PC-3 (cell line): ENCODE measurements at regions not wholly inside any gene's neighbourhood (a gene's known extent, or its start where the extent isn't known, plus 50 kb on each side); places are given as distances from the start of the nearest gene placed in this dataset.

Source experiments
- ATAC-seq: fragments of 200-7000 bp; cut with Tn5 transposase; 2 replicates; pipeline ENCODE4 v1.9.1; 2020; ENCODE audit warnings: mild to moderate bottlenecking, moderate library complexity
- BruUV-seq: library from RNA; stranded (reverse); fragments of 400-500 nt; replicated peaks from 2 replicates; lab custom pipeline; 2021; lab: Mats Ljungman, UMichigan
- CTCF ChIA-PET: fragments of 300-600 bp; sonication (Branson Sonifier 250); formaldehyde crosslinking; loops from one replicate; lab custom pipeline; 2022; ENCODE audit warnings: antibody characterized with exemption; lab: Charles Lee
- POLR2A ChIA-PET: fragments of 300-600 bp; sonication (Branson Sonifier 250); formaldehyde crosslinking; loops from one replicate; lab custom pipeline; 2022; ENCODE audit warnings: antibody characterized with exemption; ENCODE audit not compliant: unreplicated experiment; lab: Charles Lee
- DNase-seq: peaks from one replicate; pipeline ENCODE4 v3.0.0-alpha.2; 2015
- H2AFZ ChIP-seq: fragments of 300-600 bp; sonication (generic); 2 replicates; pipeline ENCODE4 v1.6.0; 2016; ENCODE audit warnings: antibody characterized with exemption, low read length
- H3F3A ChIP-seq: fragments of 300-600 bp; sonication (generic); one replicate; pipeline ENCODE4 v1.6.0; 2017; ENCODE audit warnings: antibody characterized with exemption, low read length, control low read depth, mild to moderate bottlenecking; ENCODE audit not compliant: unreplicated experiment
- H3K27ac ChIP-seq: fragments of 300-600 bp; sonication (generic); 2 replicates; pipeline ENCODE4 v1.5.1; 2016; ENCODE audit warnings: mild to moderate bottlenecking, low read length
- H3K27me3 ChIP-seq: fragments of 300-600 bp; sonication (generic); 2 replicates; pipeline ENCODE4 v1.6.1; 2016; ENCODE audit warnings: low read length, mixed read lengths
- H3K36me3 ChIP-seq: fragments of 300-600 bp; sonication (generic); 2 replicates; pipeline ENCODE4 v1.6.1; 2016; ENCODE audit warnings: low read depth, mixed run types, low read length, mixed read lengths
- H3K4me1 ChIP-seq: fragments of 300-600 bp; sonication (generic); 2 replicates; pipeline ENCODE4 v1.5.1; 2016; ENCODE audit warnings: low read length; ENCODE audit not compliant: insufficient read depth
- H3K4me2 ChIP-seq: fragments of 300-600 bp; sonication (generic); 2 replicates; pipeline ENCODE4 v1.6.0; 2016; ENCODE audit warnings: low read length
- H3K4me3 ChIP-seq: fragments of 300-600 bp; sonication (generic); 2 replicates; pipeline ENCODE4 v1.5.1; 2016; ENCODE audit warnings: mild to moderate bottlenecking, low read length, mixed read lengths
- H3K79me2 ChIP-seq: fragments of 300-600 bp; sonication (generic); 2 replicates; pipeline ENCODE4 v1.6.1; 2017; ENCODE audit warnings: low read length, mixed read lengths
- H3K9ac ChIP-seq: fragments of 300-600 bp; sonication (generic); 2 replicates; pipeline ENCODE4 v1.6.0; 2016; ENCODE audit warnings: mild to moderate bottlenecking, low read length
- H3K9me2 ChIP-seq: fragments of 300-600 bp; sonication (generic); replicated peaks from 2 replicates; pipeline ENCODE4 v1.6.1; 2016; ENCODE audit warnings: mixed run types, low read length, mixed read lengths
- H3K9me3 ChIP-seq: fragments of 300-600 bp; sonication (generic); 2 replicates; pipeline ENCODE4 v1.6.1; 2016; ENCODE audit warnings: low read length, mixed read lengths
- H4K20me1 ChIP-seq: fragments of 300-600 bp; sonication (generic); 2 replicates; pipeline ENCODE4 v1.6.1; 2016; ENCODE audit warnings: low read length, mixed read lengths
- CTCF ChIP-seq: fragments of 300-600 bp; sonication (generic); conservative IDR thresholded peaks from 2 replicates; pipeline ENCODE4 v1.5.1; 2017; ENCODE audit warnings: antibody characterized with exemption, low read depth, mild to moderate bottlenecking, low read length
- EZH2 ChIP-seq: fragments of 300-600 bp; sonication (generic); IDR thresholded peaks from one replicate; pipeline ENCODE4 v1.6.1; 2017; ENCODE audit warnings: antibody characterized with exemption, mild to moderate bottlenecking, low read length; ENCODE audit not compliant: unreplicated experiment
- EZH2phosphoT487 ChIP-seq: fragments of 300-600 bp; sonication (generic); IDR thresholded peaks from 2 replicates; pipeline ENCODE4 v1.6.1; 2018; ENCODE audit warnings: mild to moderate bottlenecking, antibody characterized with exemption, low read length, borderline replicate concordance
- intact Hi-C: fragments of 100-400 bp; cut with micrococcal nuclease; formaldehyde crosslinking; loops from 2 replicates; pipeline ENCODE4 v1.9.0; 2023

GRCh38 chr3:35198857-35199256, 440.5 kb upstream of the ARPP21 start:
- H3K9ac ChIP-seq: no peak overlapping the region
- no peak overlapping the region for H3K4me3 ChIP-seq
- intact Hi-C loops: no loop called here
- no peaks in the 10 kb centered on the region for H3F3A ChIP-seq
- H3K79me2 ChIP-seq: no peaks in the 10 kb centered on the region
- H3K9me2 ChIP-seq: no peaks in the 10 kb centered on the region
- H4K20me1 ChIP-seq: no peaks in the 10 kb centered on the region
- no peaks in the 10 kb centered on the region for H3K36me3 ChIP-seq
- TF ChIP-seq EZH2 (no peak), CTCF (no peak), EZH2phosphoT487 (no peak)
- H2AFZ ChIP-seq: no peak overlapping the region
- ChIA-PET CTCF (no interaction called here), POLR2A (no interaction called here)
- H3K27me3 ChIP-seq: no peaks in the 10 kb centered on the region
- 0 out of 2 replicates have a peak, but pooled peaks cover 3% of the 10 kb centered on the region for H3K9me3 ChIP-seq
- no peak for ATAC-seq
- no peak overlapping the region for H3K4me2 ChIP-seq
- BruUV-seq: no TSS peak
- H3K27ac ChIP-seq: no peak overlapping the region
- DNase-seq: no peak
- H3K4me1 ChIP-seq: no peaks in the 10 kb centered on the region

- H2AFZ ChIP-seq: no peak overlapping the region
- H3K79me2 ChIP-seq: no peaks in the 10 kb centered on the region
- H3K9me3 ChIP-seq: no peaks in the 10 kb centered on the region; the same call in 1 of the 2 replicates
- H3K4me3 ChIP-seq: no peak overlapping the region
- H3K27ac ChIP-seq: no peak overlapping the region
- H3K4me1 ChIP-seq: no peaks in the 10 kb centered on the region
- H3K4me2 ChIP-seq: no peak overlapping the region
- no peaks in the 10 kb centered on the region for H3F3A ChIP-seq
- peak; percentile 99 for ATAC-seq
- TF ChIP-seq EZH2phosphoT487 (no peak), EZH2 (no peak), CTCF (no peak)
- ChIA-PET CTCF (no interaction called here), POLR2A (interaction anchor here (0.6 kb wide), 1 partner anchor 14 kb away, joined by 6 read pairs; no protein-coding TSS in a partner anchor)
- intact Hi-C loops: no loop called here
- no peaks in the 10 kb centered on the region for H3K9me2 ChIP-seq
- DNase-seq: peak; percentile 45
- BruUV-seq: no TSS peak
- no peaks in the 10 kb centered on the region for H4K20me1 ChIP-seq
- no peaks in the 10 kb centered on the region for H3K27me3 ChIP-seq
- no peak overlapping the region for H3K9ac ChIP-seq
- H3K36me3 ChIP-seq: no peaks in the 10 kb centered on the region
These were observed 439.3 kb upstream of the ARPP21 start for GRCh38 chr3:35200056-35200455.

GRCh38 chr3:35201211-35201610, 438.1 kb upstream of the ARPP21 start:
- no TSS peak for BruUV-seq
- Histone ChIP-seq H3K4me3 (no peak overlapping the region), H3K9me3 (peaks cover 3% of the 10 kb centered on the region; the same call in 1 of the 2 replicates), H3K36me3 (no peaks in the 10 kb centered on the region), H4K20me1 (no peaks in the 10 kb centered on the region), H3F3A (no peaks in the 10 kb centered on the region), H3K9me2 (no peaks in the 10 kb centered on the region), H3K27me3 (no peaks in the 10 kb centered on the region), H3K27ac (no peak overlapping the region), H3K9ac (no peak overlapping the region), H2AFZ (no peak overlapping the region), H3K4me2 (no peak overlapping the region), H3K79me2 (no peaks in the 10 kb centered on the region), H3K4me1 (no peaks in the 10 kb centered on the region)
- no peak for DNase-seq
- ChIA-PET CTCF (no interaction called here), POLR2A (no interaction called here)
- no peak for TF ChIP-seq EZH2
- intact Hi-C loops: no loop called here
- no peak for ATAC-seq
